Stomach (tissue), 4 donors: ENCODE measurements at regions not wholly inside any gene's neighbourhood (a gene's known extent, or its start where the extent isn't known, plus 50 kb on each side); places are given as distances from the start of the nearest gene placed in this dataset.

Source experiments
- EP300 ChIP-seq: sonication (generic); formaldehyde crosslinking; IDR thresholded peaks from one replicate; pipeline ENCODE4 v1.6.1; 2017; ENCODE audit warnings: antibody characterized with exemption
- POLR2A ChIP-seq, 4 donors: fragments of 450-650 bp; IDR thresholded peaks; one replicate each; pipeline ENCODE4 v1.6.1; 2016; ENCODE audit warnings: antibody characterized with exemption in 4 of 4, control low read depth in 2 of 4, mild to moderate bottlenecking in 1 of 4, moderate library complexity in 1 of 4
- TF ChIP-seq, protein P1 (sequence below), 7 experiments: fragments of 450-650 bp in 4 of 7; fragments of 200-600 bp in 3 of 7; sonication (generic) in 3 of 7; IDR thresholded peaks; one replicate each; pipeline ENCODE4 v1.5.1; 2016 to 2019; ENCODE audit warnings: antibody characterized with exemption in 7 of 7, control low read depth in 2 of 7, mild to moderate bottlenecking in 1 of 7

- TF ChIP-seq POLR2A (IDR thresholded peaks at IDR 0.05) (no peak), EP300 (no peak)
- TF ChIP-seq, protein P1, sequence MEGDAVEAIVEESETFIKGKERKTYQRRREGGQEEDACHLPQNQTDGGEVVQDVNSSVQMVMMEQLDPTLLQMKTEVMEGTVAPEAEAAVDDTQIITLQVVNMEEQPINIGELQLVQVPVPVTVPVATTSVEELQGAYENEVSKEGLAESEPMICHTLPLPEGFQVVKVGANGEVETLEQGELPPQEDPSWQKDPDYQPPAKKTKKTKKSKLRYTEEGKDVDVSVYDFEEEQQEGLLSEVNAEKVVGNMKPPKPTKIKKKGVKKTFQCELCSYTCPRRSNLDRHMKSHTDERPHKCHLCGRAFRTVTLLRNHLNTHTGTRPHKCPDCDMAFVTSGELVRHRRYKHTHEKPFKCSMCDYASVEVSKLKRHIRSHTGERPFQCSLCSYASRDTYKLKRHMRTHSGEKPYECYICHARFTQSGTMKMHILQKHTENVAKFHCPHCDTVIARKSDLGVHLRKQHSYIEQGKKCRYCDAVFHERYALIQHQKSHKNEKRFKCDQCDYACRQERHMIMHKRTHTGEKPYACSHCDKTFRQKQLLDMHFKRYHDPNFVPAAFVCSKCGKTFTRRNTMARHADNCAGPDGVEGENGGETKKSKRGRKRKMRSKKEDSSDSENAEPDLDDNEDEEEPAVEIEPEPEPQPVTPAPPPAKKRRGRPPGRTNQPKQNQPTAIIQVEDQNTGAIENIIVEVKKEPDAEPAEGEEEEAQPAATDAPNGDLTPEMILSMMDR (IDR thresholded peaks at IDR 0.05) = no peak
Observed at GRCh38 chr2:166593403-166593802, 99.4 kb upstream of the SCN7A start.
